ENCODE measurements at regions not wholly inside any gene's neighbourhood (a gene's known extent, or its start where the extent isn't known, plus 50 kb on each side); places are given as distances from the start of the nearest gene placed in this dataset.
A peak's percentile ranks its signal among the peaks of the same experiment; 100 is the strongest.
"Not testable (repeated sequence)": the region's sequence is repeated elsewhere in the genome, so short reads cannot be mapped to it uniquely, and the experiment has no call there.

DNA sequence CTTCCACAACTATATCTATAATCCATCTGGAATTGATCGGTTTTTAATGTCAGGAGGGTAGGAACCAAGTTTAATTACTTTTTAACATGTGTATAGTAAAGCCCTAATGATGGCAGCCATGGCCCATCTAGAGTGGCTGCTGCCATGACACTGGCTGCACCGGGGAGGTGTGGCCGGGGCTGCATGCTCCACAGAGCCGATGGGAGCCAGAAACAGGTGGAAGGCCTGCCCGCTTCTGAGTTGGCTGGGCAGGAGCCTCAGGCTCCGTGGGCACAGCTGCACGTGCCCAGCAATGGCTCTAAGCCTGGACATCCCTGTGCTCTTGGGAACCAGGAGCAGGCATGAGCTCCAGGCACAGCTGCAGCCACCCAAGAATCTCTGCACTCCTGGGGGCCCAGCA, 73.0 kb downstream of the GBP6 start:
- DNase-seq, result no peak

- DNase-seq, result not testable (repeated sequence)
Observed at GRCh38 chr1:89438301-89438700, 74.4 kb downstream of the GBP6 start.

- DNase-seq, result no peak
Observed at GRCh38 chr1:89440911-89441310, 77.1 kb downstream of the GBP6 start.

DNA sequence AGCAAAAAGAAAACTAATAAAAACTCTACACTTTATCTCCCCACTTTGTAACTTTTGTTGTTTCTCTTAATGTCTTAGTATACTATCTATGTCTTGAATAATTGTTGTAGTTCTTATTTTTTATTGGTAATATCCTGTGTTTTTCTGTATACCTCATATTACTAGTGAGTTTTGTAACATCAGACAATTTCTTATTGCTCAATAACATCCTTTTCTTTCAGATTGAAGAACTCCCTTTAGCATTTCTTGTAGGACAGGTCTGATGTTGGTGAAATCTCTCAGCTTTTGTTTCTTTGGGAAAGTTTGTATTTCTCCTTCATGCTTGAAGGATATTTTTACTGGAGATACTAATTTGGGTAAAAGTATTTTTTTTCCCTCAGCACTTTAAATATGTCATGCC, 79.8 kb upstream of the LRRC8B start:
- DNase-seq, result no peak

GRCh38 chr1:89451011-89451410, 73.6 kb upstream of the LRRC8B start:
- no peak for DNase-seq

DNA sequence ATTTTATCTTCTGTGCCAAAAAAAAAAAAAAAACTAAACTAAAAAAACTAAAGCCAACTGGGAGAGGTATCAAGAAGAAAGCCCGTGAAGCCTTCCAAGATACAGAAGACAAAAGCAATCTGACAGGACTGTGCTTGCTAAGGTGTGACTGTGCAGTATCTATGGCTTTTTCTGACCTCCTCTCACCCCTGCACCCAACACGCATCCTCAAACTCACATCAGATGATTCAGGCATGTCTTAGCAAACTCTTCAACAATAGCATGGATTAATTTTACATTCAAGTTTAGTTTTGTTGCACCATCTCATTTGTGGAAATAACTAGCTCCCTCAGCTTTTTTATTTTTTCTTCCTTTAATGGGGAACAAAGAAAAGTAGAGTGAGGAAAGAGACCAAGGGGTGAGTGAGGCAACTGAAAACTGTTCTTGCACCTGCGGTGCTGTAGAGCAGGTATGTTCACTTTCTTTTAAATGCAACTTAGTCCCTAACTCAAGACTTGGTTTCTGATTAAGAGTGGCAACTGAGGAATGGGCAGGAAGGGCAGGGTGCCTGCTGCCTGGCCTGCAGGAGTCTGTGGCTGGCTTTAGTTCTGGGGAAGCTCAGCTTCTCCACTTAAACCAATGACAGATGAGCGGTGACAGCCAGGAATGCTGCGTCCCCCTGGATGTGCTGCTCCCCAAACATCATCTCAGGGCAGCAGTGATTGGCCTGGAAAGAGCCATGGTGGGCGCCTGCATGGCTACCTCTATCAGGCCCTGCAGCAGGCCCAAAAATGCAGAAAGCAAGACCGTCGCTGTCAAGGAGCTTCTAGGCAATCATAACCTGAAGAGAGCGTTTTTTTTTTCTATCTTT, 71.3 kb upstream of the LRRC8B start:
- no peak for DNase-seq

DNA sequence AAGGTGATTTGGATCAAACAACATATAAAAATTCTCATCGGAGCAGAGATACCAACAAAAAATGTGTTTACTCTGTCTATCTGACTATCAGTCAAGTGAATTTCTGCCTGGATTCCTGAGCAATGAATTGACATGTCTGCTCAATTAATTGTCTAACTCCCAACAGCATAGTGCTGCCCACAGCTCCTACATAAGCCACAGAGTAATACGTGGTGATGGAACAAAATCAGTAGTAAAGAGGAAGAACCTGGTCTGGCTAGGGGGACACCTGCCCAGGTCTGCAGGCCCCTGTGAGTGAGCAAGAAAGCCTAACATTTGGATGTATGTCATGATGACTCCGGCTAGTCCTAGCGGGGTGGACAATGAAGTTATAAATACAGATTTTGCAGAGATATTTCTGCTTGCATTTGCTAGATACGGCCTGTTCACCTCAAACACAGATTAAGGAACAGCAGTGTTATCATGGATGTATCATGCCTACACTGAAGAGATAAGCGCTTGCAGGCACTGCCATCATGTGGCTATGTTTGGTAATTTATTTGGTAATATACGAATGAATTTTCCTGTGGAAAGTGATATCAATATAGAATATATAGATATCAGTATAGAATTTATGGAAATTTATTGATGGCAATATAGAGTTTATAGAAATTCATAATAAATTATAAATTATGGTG, 69.6 kb upstream of the LRRC8B start:
- peak; percentile 45 for DNase-seq

DNA sequence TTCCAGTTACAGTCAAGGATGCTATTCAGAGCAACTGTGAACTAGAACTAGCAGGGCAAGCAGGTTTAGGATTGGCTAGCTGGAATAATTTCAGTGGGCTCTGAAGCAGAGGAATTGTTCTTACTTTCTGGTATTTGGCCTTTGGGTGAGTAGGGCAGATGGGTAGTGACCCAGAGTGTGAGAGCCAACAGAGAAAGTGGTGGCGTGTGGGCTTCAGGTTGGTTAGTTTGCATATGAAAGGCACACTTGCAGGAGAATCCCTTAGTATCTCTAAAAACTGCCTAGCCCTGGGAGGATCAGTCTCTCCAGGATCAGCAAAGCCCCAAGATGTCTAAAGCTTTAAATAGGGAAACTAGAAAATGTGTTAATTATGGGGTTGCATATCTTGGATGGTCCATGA, 67.6 kb upstream of the LRRC8B start:
- no peak for DNase-seq

DNA sequence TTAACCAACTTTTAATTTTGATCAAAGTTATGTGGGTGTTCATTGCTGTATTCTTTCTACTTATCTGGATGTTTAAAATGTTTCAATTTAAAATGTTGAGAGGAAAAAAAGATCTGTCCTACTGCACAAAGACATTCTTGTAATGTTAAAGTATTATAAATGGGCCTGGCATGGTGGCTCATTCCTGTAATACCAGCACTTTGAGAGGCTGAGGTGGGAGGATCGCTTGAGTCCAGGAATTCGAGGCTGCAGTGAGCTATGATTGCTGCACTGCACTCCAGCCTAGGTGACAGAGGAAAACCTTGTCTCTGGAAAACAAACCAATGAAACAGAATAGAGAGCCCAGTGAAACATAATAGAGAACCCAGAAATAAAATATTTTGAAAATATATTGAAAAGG, 65.5 kb upstream of the LRRC8B start:
- DNase-seq, result no peak

DNA sequence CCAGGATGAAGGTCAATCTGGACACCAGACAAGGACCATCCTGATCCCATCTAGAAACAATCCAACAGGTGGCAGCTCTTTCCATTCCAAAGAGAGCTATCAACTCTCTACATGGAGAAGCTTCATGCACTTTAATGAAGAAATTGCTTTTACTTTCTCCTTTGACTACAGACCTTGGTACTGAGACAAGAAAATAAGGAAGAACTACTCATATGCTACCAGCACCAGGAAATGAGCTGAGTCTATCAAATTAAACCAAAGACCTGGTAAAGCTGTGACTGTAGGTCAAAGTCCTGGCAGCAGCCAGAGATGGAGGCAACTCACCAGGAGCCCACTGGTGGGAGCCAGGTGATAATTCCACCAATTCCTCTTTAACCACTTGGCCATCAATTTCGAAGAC, 64.3 kb upstream of the LRRC8B start:
- DNase-seq, result no peak

DNA sequence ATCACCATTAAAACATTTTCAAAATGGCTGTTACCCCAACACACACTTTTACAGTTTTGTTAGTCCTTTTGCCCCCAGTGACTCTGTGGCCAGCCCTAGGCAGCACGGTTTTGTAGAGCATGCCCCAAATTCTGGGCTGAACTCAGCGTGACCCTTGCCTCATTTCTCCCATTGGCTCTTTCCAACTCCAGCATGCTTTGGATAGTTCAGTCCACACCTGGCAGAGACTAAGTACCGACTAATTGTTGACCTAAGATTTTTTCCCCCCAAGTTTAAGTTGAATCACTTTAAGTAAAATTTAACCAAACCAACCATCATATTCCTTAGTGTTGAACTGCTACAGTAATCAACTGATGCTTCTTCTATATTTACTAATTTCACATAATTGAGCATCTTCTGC, 62.4 kb upstream of the LRRC8B start:
- DNase-seq, result no peak

DNA sequence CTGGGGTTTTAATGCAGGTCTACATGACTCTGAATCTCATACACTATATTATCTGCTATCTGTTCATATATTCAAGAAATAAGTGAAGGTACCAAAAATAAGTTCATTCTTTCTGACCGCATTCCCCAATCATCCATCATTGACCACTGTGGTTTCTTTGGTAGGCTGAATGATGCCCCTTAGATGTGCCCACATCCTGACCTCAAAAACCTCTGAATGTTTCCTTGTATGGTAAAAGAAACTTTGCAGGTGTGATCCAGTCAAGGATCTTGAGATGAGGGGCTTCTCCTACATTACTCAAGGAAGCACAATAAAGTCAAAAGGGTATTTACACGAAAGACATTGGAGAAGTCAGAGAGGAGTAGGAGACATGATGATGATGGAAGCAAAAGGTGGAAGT, 60.6 kb upstream of the LRRC8B start:
- no peak for DNase-seq

DNA sequence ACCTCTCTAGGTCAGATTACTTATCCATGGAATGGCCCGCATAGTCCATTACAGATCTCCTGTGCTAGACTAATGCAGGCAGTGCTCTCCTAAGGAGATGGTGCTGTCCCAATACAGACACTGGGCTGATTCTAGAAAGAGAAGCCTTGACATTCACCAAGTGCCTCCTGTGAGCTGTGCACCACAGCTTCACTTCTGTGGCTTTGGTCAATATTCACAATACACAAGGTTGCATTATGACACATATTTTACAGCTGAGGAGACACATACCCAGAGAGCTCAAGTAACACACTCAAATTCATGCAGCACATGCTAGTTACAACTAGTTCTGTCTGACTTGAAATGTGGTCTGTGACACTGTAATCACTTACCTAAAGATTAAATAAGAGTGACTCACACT, 59.4 kb upstream of the LRRC8B start:
- DNase-seq, result no peak

GRCh38 chr1:89466307-89466930, 58.2 kb upstream of the LRRC8B start:
- DNase-seq, result no peak

GRCh38 chr1:89472253-89472652, 52.4 kb upstream of the LRRC8B start:
- no peak for DNase-seq

GRCh38 chr1:89472886-89473417, 51.7 kb upstream of the LRRC8B start:
- no peak for DNase-seq

All from stimulated activated CD4-positive, alpha-beta T cell treated with anti-CD3 and anti-CD28 coated beads, Interleukin-12 subunit alpha, Interleukin-12 subunit beta, amount 100 ng/mL, for 4 hours (primary cell).